HepG2 (cell line): ENCODE measurements at regions not wholly inside any gene's neighbourhood (a gene's known extent, or its start where the extent isn't known, plus 50 kb on each side); places are given as distances from the start of the nearest gene placed in this dataset.

Source experiments
- ATAC-seq: fragments of 200-7000 bp; cut with Tn5 transposase; 3 replicates; pipeline ENCODE4 v1.9.1; 2020; ENCODE audit warnings: mild to moderate bottlenecking, moderate library complexity
- BruUV-seq: library from RNA; stranded (reverse); fragments of 400-500 nt; replicated peaks from 2 replicates; lab custom pipeline; 2021; lab: Mats Ljungman, UMichigan
- CTCF ChIA-PET: fragments of 300-600 bp; formaldehyde crosslinking; extraction: SDS; loops from one replicate; lab custom pipeline; 2021; ENCODE audit warnings: low total read pairs, inconsistent platforms, low intra/inter-chr PET ratio; lab: Yijun Ruan, JAX
- POLR2A ChIA-PET: fragments of 350-600 bp; sonication (Branson Sonifier 250); formaldehyde crosslinking; loops from one replicate; lab custom pipeline; 2020; ENCODE audit warnings: antibody characterized with exemption, inconsistent platforms; lab: Yijun Ruan, JAX
- DNase-seq: peaks from one replicate; pipeline ENCODE4 v3.0.0-alpha.2; 2015; ENCODE audit warnings: low spot score
- FAIRE-seq: peaks from 3 replicates; lab custom pipeline; 2011; peaks lifted over from hg19 to GRCh38; lab: Jason Lieb, UNC
- H2AFZ ChIP-seq: one replicate; pipeline ENCODE4 v1.6.1; 2011; ENCODE audit warnings: low read length, inconsistent platforms
- H3K27ac ChIP-seq: fragments of 300-600 bp; 3 replicates; pipeline ENCODE4 v1.8.0; 2011; ENCODE audit warnings: mixed run types, mild to moderate bottlenecking, mixed read lengths, low read length, inconsistent platforms; ENCODE audit not compliant: insufficient read depth; ENCODE audit errors: extremely low read length
- H3K27me3 ChIP-seq, 2 experiments: fragments of 200-600 bp in 1 of 2; 2 replicates in 1 of 2; 3 replicates in 1 of 2; pipeline versions ENCODE4 v1.6.0 to v1.8.0; 2011; ENCODE audit warnings: low read length in 2 of 2, mild to moderate bottlenecking in 2 of 2, moderate library complexity in 2 of 2, inconsistent platforms in 1 of 2; ENCODE audit not compliant: insufficient read depth in 2 of 2, control insufficient read depth in 1 of 2
- H3K36me3 ChIP-seq, 2 experiments: fragments of 200-600 bp in 1 of 2; replicated peaks in 1 of 2; 2 replicates in 1 of 2; 3 replicates in 1 of 2; pipeline versions ENCODE4 v1.5.1 to v1.8.0; 2011; ENCODE audit warnings: low read length in 2 of 2, inconsistent platforms in 1 of 2; ENCODE audit not compliant: insufficient read depth in 2 of 2, control insufficient read depth in 1 of 2
- H3K4me1 ChIP-seq: 2 replicates; pipeline ENCODE4 v1.5.1; 2012; ENCODE audit warnings: low read length, inconsistent platforms; ENCODE audit not compliant: insufficient read depth
- H3K4me2 ChIP-seq: 2 replicates; pipeline ENCODE4 v1.6.0; 2011; ENCODE audit warnings: low read depth, low read length, inconsistent platforms
- H3K4me3 ChIP-seq, 3 experiments: fragments of 200-600 bp in 1 of 3; sonication (generic), shearing (Covaris generic) in 1 of 3; replicated peaks in 1 of 3; 2 replicates each; pipeline ENCODE4 v1.5.1; 2011 to 2016; ENCODE audit warnings: low read length in 3 of 3, inconsistent platforms in 2 of 3, low read depth in 2 of 3, mild to moderate bottlenecking in 2 of 3, control low read depth in 1 of 3, mixed read lengths in 1 of 3; ENCODE audit not compliant: insufficient read depth in 1 of 3
- H3K79me2 ChIP-seq: one replicate; pipeline ENCODE4 v1.6.1; 2011; ENCODE audit warnings: low read length, inconsistent platforms; ENCODE audit not compliant: insufficient read depth
- H3K9ac ChIP-seq: 2 replicates; pipeline ENCODE4 v1.6.0; 2011; ENCODE audit warnings: mild to moderate bottlenecking, low read depth, low read length, inconsistent platforms; ENCODE audit not compliant: insufficient read depth
- H3K9me3 ChIP-seq: 2 replicates; pipeline ENCODE4 v1.5.1; 2012; ENCODE audit warnings: mild to moderate bottlenecking, low read length
- H4K20me1 ChIP-seq: 2 replicates; pipeline ENCODE4 v1.6.0; 2011; ENCODE audit warnings: inconsistent platforms, mild to moderate bottlenecking, low read length, moderate library complexity; ENCODE audit not compliant: insufficient read depth
- ARNT ChIP-seq: fragments of 450-650 bp; IDR thresholded peaks from 2 replicates; pipeline ENCODE4 v1.6.1; 2017
- BCL6 ChIP-seq: IDR thresholded peaks from 2 replicates; pipeline ENCODE4 v1.6.1; 2016; ENCODE audit warnings: missing genetic modification reagents, missing compliant biosample characterization
- FOXP1 ChIP-seq, 2 experiments: fragments of 450-650 bp in 1 of 2; IDR thresholded peaks; 2 replicates each; pipeline ENCODE4 v1.6.1; 2017 to 2018; ENCODE audit warnings: antibody characterized with exemption in 1 of 2
- HCFC1 ChIP-seq: fragments of 150-350 bp; IDR thresholded peaks from 2 replicates; pipeline ENCODE4 v1.6.1; 2014; ENCODE audit warnings: low read depth, low read length
- IRF1 ChIP-seq: sonication (generic); formaldehyde crosslinking; IDR thresholded peaks from 2 replicates; pipeline ENCODE4 v1.4.0; 2020; ENCODE audit warnings: low read depth, mild to moderate bottlenecking, missing genetic modification reagents
- NFKBIZ ChIP-seq: IDR thresholded peaks from 2 replicates; pipeline ENCODE4 v1.6.1; 2018; ENCODE audit warnings: missing genetic modification reagents, missing compliant biosample characterization
- POLR2A ChIP-seq, 2 experiments: IDR thresholded peaks; 2 replicates each; pipeline ENCODE4 v1.6.1; 2011; ENCODE audit warnings: low read depth in 2 of 2, low read length in 2 of 2, mild to moderate bottlenecking in 1 of 2, moderate library complexity in 1 of 2; ENCODE audit not compliant: insufficient read depth in 1 of 2
- RBFOX2 ChIP-seq: fragments of 200-400 bp; formaldehyde crosslinking; IDR thresholded peaks from 2 replicates; pipeline ENCODE4 v1.6.1; 2017; ENCODE audit warnings: low read depth, mild to moderate bottlenecking, low read length
- RXRB ChIP-seq: IDR thresholded peaks from 2 replicates; pipeline ENCODE4 v1.6.1; 2016; ENCODE audit warnings: borderline replicate concordance, missing genetic modification reagents, missing compliant biosample characterization
- TEF ChIP-seq: sonication (generic); formaldehyde crosslinking; IDR thresholded peaks from 2 replicates; pipeline ENCODE4 v1.5.0; 2020; ENCODE audit warnings: missing genetic modification reagents
- ZBTB37 ChIP-seq: sonication (generic); formaldehyde crosslinking; IDR thresholded peaks from 2 replicates; pipeline ENCODE4 v1.4.0; 2020; ENCODE audit warnings: mild to moderate bottlenecking, missing genetic modification reagents
- ZMYM4 ChIP-seq: sonication (generic); formaldehyde crosslinking; IDR thresholded peaks from 2 replicates; pipeline ENCODE4 v1.8.1; 2023; ENCODE audit warnings: mild to moderate bottlenecking, missing genetic modification reagents
- ZNF143 ChIP-seq: sonication (generic); formaldehyde crosslinking; IDR thresholded peaks from 2 replicates; pipeline ENCODE4 v1.4.0; 2020; ENCODE audit warnings: missing genetic modification reagents
- ZNF333 ChIP-seq: sonication (generic); formaldehyde crosslinking; IDR thresholded peaks from 2 replicates; pipeline ENCODE4 v1.4.0; 2020; ENCODE audit warnings: mild to moderate bottlenecking, missing genetic modification reagents, borderline replicate concordance
- ZNF432 ChIP-seq: sonication (generic); formaldehyde crosslinking; IDR thresholded peaks from 2 replicates; pipeline ENCODE4 v1.5.0; 2020; ENCODE audit warnings: missing genetic modification reagents, mild to moderate bottlenecking, borderline replicate concordance
- ZNF543 ChIP-seq: sonication (generic); formaldehyde crosslinking; IDR thresholded peaks from 2 replicates; pipeline ENCODE4 v1.4.0; 2020; ENCODE audit warnings: mild to moderate bottlenecking, missing genetic modification reagents
- in situ Hi-C: cut with HindIII; loops from 2 replicates; pipeline ENCODE4 v1.10.0; 2017; ENCODE audit warnings: low pct_unique_long_range_greater_than_20kb; ENCODE audit not compliant: extremely low pct_ligation_motif_present
- intact Hi-C: fragments of 100-400 bp; cut with micrococcal nuclease; formaldehyde crosslinking; loops from one replicate; pipeline ENCODE4 v1.10.0; 2022; ENCODE audit not compliant: unreplicated experiment
- TF ChIP-seq, protein P1 (sequence below): IDR thresholded peaks from 2 replicates; pipeline ENCODE4 v1.6.1; 2018; ENCODE audit warnings: missing genetic modification reagents, mild to moderate bottlenecking, missing compliant biosample characterization

DNA sequence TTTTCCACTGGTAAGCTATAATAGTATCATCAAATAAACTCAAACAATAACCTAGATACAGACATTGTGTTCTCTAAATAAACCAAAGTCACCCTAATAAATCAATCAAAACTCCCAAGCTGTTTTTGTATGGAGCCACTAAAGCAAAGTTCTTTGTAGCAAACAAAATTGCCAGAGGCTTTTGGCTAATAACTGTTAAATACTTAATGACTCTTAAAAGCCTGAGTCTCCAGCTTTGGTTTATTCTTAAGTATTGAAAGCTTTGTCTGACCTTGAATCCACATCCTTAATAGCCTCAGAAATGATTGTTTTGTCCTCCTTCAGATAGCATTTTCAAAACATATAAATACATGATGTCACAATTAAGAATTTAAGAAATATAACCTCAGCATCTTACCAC lies 725.3 kb downstream of the SI start:
- no TSS peak for BruUV-seq
- FAIRE-seq = no peak
- in situ Hi-C loops = no loop called here

GRCh38 chr3:164351131-164351530 lies 727.2 kb downstream of the SI start:
- Histone ChIP-seq H3K27me3 (no peaks in the 10 kb centered on the region), H2AFZ (no peak overlapping the region)
- ATAC-seq = no peak
- TF ChIP-seq BCL6 (CRISPR knock-in tag) = no peak
- no peak for TF ChIP-seq RXRB (CRISPR knock-in tag)
- no peak for TF ChIP-seq ARNT
- no peak for TF ChIP-seq HCFC1
- no peak for TF ChIP-seq ZBTB37 (CRISPR knock-in tag)
- no peak for TF ChIP-seq ZNF432 (CRISPR knock-in tag)
- TF ChIP-seq IRF1 (CRISPR knock-in tag) = no peak
- no peak for TF ChIP-seq RBFOX2
- no peak for TF ChIP-seq ZNF333 (CRISPR knock-in tag)
- TF ChIP-seq, all 625 proteins: peak for 0
- H4K20me1 ChIP-seq = no peaks in the 10 kb centered on the region
- no peaks in the 10 kb centered on the region for H3K9me3 ChIP-seq
- ChIA-PET POLR2A (no interaction called here), CTCF (no interaction called here)
- BruUV-seq = no TSS peak
- no peak overlapping the region for H3K27ac ChIP-seq
- FAIRE-seq = no peak
- intact Hi-C loops (no loop called here), in situ Hi-C loops (no loop called here)
- H3K9ac ChIP-seq = no peak overlapping the region
- no peaks in the 10 kb centered on the region for H3K4me1 ChIP-seq
- no peak overlapping the region for H3K4me2 ChIP-seq
- no peaks in the 10 kb centered on the region for H3K36me3 ChIP-seq
- DNase-seq = no peak
- H3K79me2 ChIP-seq = no peaks in the 10 kb centered on the region
- no peak overlapping the region for H3K4me3 ChIP-seq

More for the DNA sequence above, 725.3 kb downstream of the SI start:
- no peaks in the 10 kb centered on the region for H3K27me3 ChIP-seq
- H3K9ac ChIP-seq = no peak overlapping the region
- no peaks in the 10 kb centered on the region for H3K79me2 ChIP-seq
- intact Hi-C loops = no loop called here
- H3K4me1 ChIP-seq = no peaks in the 10 kb centered on the region
- no peak overlapping the region for H2AFZ ChIP-seq
- ATAC-seq = no peak
- H3K4me3 ChIP-seq = no peak overlapping the region
- no peak for DNase-seq
- H3K27ac ChIP-seq = no peak overlapping the region
- no peaks in the 10 kb centered on the region for H3K36me3 ChIP-seq
- no peak for TF ChIP-seq NFKBIZ (CRISPR knock-in tag)
- TF ChIP-seq FOXP1 (IDR thresholded peaks at IDR 0.05) = no peak
- TF ChIP-seq FOXP1 (CRISPR knock-in tag; IDR thresholded peaks at IDR 0.05) = no peak
- no peak for TF ChIP-seq ZNF543
- TF ChIP-seq ZNF143 (CRISPR knock-in tag) = no peak
- no peak for TF ChIP-seq POLR2A (IDR thresholded peaks at IDR 0.05; ENCODE audit: insufficient read depth in 1 of 2, low read depth in 2 of 2, low read length in 2 of 2)
- no peak for TF ChIP-seq TEF (CRISPR knock-in tag)
- no peak for TF ChIP-seq ZMYM4 (CRISPR knock-in tag)
- TF ChIP-seq, protein P1, sequence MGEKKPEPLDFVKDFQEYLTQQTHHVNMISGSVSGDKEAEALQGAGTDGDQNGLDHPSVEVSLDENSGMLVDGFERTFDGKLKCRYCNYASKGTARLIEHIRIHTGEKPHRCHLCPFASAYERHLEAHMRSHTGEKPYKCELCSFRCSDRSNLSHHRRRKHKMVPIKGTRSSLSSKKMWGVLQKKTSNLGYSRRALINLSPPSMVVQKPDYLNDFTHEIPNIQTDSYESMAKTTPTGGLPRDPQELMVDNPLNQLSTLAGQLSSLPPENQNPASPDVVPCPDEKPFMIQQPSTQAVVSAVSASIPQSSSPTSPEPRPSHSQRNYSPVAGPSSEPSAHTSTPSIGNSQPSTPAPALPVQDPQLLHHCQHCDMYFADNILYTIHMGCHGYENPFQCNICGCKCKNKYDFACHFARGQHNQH (CRISPR knock-in tag) = no peak
- no peaks in the 10 kb centered on the region for H3K9me3 ChIP-seq
- H4K20me1 ChIP-seq = no peaks in the 10 kb centered on the region
- CTCF ChIA-PET = no interaction called here
- H3K4me2 ChIP-seq = no peak overlapping the region
- POLR2A ChIA-PET = no interaction called here
